ENCODE measurements at regions not wholly inside any gene's neighbourhood (a gene's known extent, or its start where the extent isn't known, plus 50 kb on each side); places are given as distances from the start of the nearest gene placed in this dataset.

DNA sequence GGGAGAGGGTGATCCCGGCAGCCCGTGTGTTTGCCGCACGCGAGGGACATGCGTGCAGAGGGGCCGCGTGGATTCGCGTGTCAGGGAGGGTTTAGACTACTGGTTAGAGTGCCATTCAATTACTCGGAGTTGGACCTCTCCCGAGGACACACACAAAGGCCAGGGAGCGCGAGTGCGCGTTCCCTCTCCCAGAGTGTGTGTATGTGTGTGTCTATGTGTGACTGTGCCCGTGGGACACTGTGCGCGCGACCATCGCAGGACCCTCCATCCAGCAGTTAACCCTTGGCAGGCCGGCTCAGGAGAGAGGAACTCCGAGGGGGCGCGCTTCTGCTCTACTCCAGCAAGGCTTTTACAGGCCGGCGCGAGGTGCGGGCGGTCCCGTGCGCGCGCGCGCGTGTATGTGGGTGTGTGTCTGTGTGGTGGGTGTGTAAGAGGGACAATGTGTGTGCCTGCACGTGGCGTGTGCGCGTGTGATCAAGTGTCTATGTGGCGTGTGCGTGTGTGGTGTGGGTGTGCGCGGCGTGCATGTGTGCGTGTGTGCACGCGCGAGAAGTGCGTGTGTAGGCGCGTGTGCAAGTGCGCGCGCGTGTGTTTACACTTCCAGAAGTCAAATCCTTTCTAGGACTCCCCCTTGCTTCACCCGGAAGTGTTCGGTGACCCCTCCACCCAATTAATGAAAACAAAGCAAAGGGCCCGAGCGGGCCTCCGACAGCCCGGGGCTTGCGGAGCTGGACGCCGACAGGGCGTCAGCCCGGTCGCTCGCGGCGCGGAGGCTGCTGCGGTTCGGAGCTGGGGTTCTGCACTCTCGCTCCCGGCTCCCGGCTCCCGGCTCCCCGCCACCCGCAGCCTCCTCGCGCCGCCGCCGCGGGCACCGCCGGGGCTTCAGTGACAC, 75.3 kb upstream of the TBCA start:
- Mint-ChIP-seq H3K36me3 (no peaks in the 10 kb centered on the region), H3K4me3 (peak overlapping the region; percentile 70 to 91 (median 81)), H3K27ac (peak overlapping the region in 1 of 8 donors; percentile 19), H3K9me3 (peaks cover 0 to 2% (median 0%) of the 10 kb centered on the region in 5 donors), H3K4me1 (peaks cover 17 to 21% (median 21%) of the 10 kb centered on the region in 3 donors), H3K27me3 (peaks cover 5 to 36% of the 10 kb centered on the region in 2 donors)
- H3K9me3 ChIP-seq (ENCODE audit: low read length), result no peaks in the 10 kb centered on the region
- ChIA-PET CTCF (no interaction called here), POLR2A (no interaction called here)
- H3K27ac ChIP-seq (ENCODE audit: low read depth, low read length), result no peak overlapping the region
- H3K36me3 ChIP-seq (ENCODE audit: insufficient read depth, low read length), result no peaks in the 10 kb centered on the region
- DNase-seq, result peak in 1 of 5 donors; percentile 15
- no peaks in the 10 kb centered on the region for H3K27me3 ChIP-seq (ENCODE audit: insufficient read depth, low read length, poor library complexity, severe bottlenecking)
- H3K4me3 ChIP-seq (ENCODE audit: low read length), result peak overlapping the region; percentile 63
- peaks cover 5% of the 10 kb centered on the region for H3K4me1 ChIP-seq (ENCODE audit: insufficient read depth, low read length)

DNA sequence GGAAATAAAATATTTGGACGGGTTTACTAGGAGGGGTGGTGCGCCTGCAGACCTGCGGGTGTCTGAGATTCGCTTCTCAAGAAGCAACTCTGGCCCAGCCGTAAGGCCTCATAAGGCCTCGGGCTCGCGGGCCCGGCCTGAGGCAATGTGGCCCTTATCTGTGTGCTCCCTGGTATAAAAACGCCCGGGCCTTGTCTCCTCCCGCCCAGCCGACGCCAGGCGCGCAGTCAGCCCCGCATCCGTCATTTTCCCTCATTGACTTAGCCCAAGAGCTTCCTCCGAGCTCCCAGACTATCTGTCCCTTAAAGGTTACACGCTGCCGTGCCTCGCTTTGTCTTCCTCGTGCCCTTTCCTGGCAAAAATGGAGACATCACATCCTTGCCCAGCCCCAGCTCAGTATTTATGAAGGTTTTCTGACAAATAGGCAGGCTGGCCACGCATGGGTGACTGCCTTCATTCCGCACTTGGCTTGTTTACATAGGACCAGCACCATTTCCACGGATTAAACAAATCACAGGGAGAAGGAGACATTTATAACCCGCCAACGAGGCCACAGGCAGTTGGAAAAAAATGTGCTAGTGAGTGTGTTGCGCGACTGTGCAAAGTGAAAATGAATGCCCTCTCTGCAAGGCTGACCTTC, 74.5 kb upstream of the TBCA start:
- no peak for DNase-seq
- no peak overlapping the region for H3K27ac ChIP-seq (ENCODE audit: low read depth, low read length)
- H3K27ac Mint-ChIP-seq, result no peak overlapping the region
- ChIA-PET POLR2A (no interaction called here), CTCF (no interaction called here)
- H3K9me3 Mint-ChIP-seq, result peaks cover 0 to 2% (median 0%) of the 10 kb centered on the region in 5 donors
- H3K4me3 Mint-ChIP-seq, result peak overlapping the region; percentile 55 to 91 (median 72)
- no peaks in the 10 kb centered on the region for H3K27me3 ChIP-seq (ENCODE audit: insufficient read depth, low read length, poor library complexity, severe bottlenecking)
- no peak overlapping the region for H3K4me3 ChIP-seq (ENCODE audit: low read length)
- H3K4me1 ChIP-seq (ENCODE audit: insufficient read depth, low read length), result peaks cover 5% of the 10 kb centered on the region
- H3K36me3 ChIP-seq (ENCODE audit: insufficient read depth, low read length), result no peaks in the 10 kb centered on the region
- no peaks in the 10 kb centered on the region for H3K36me3 Mint-ChIP-seq
- H3K4me1 Mint-ChIP-seq, result peaks cover 17 to 21% (median 21%) of the 10 kb centered on the region in 3 donors
- H3K27me3 Mint-ChIP-seq, result peaks cover 5 to 33% of the 10 kb centered on the region in 2 donors
- H3K9me3 ChIP-seq (ENCODE audit: low read length), result no peaks in the 10 kb centered on the region

DNA sequence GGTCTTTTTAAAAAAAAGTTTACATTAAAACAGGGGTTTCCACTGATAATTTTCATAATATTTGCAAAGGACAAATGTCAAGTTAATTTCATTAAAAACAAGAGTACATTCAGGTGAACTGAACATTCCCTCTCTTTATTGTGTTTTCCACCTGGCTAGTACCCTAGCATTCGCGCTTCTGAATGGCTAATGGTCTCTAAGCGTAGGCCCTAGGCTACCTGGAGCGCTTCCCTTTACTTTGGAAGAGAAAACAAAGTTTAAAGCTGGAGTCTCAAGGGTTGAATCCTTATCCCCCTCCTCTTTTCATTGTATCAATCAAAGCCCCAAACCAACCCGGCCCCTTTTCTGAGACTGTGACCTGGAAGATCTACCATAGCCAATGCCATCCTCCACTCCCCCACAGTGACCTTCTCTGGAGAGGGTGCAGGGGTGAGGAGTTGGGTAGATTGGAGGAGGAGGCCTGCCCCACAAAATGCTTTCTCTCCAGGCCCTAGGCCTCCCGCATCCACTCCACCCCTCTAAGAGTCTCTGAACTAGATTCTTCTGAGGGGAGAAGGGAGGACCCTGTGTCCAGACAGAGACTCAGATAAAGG, 73.3 kb upstream of the TBCA start:
- H3K4me3 ChIP-seq (ENCODE audit: low read length), result no peak overlapping the region

DNA sequence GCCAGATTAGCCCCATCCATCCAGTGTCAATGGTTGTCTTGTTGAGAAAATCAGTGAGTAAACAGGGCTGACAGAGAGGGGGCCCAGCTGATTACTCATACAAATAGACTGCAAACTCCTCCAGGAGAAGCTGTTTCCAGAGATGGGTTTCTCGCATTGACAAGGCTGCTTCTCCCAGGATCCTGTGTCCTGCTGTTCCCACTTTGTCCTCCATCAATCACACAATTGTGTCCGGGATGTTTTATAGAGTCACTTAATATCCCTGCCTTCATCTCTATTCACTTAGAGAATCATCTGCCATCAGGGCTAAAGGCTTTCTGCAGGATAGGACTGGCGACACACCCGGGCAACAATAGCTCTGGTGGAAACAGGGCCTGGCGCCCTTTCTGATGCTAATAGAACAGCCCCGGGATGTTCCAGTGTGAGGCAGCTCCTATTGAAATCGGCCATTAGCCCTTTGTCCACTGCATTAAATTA, 71.7 kb upstream of the TBCA start:
- DNase-seq, result no peak
- Histone ChIP-seq H3K4me1 (ENCODE audit: insufficient read depth, low read length) (no peaks in the 10 kb centered on the region), H3K27me3 (ENCODE audit: insufficient read depth, low read length, poor library complexity, severe bottlenecking) (peaks cover 11% of the 10 kb centered on the region), H3K4me3 (ENCODE audit: low read length) (no peak overlapping the region), H3K36me3 (ENCODE audit: insufficient read depth, low read length) (no peaks in the 10 kb centered on the region), H3K27ac (ENCODE audit: low read depth, low read length) (no peak overlapping the region), H3K9me3 (ENCODE audit: low read length) (no peaks in the 10 kb centered on the region)
- Mint-ChIP-seq H3K4me3 (no peak overlapping the region), H3K27ac (no peak overlapping the region), H3K27me3 (peaks cover 12 to 38% of the 10 kb centered on the region in 2 donors), H3K9me3 (peaks cover 0 to 2% (median 0%) of the 10 kb centered on the region in 5 donors), H3K4me1 (peaks cover 11 to 25% (median 24%) of the 10 kb centered on the region in 3 donors), H3K36me3 (no peaks in the 10 kb centered on the region)
- ChIA-PET POLR2A (no interaction called here), CTCF (no interaction called here)

More for the DNA sequence above, 73.3 kb upstream of the TBCA start:
- H3K27me3 ChIP-seq (ENCODE audit: insufficient read depth, low read length, poor library complexity, severe bottlenecking), result peaks cover 9% of the 10 kb centered on the region
- ChIA-PET CTCF (interaction anchor here (0.6 kb wide), 1 partner anchor 16 kb away, joined by 3 read pairs; no protein-coding TSS in a partner anchor), POLR2A (no interaction called here)
- peaks cover 5% of the 10 kb centered on the region for H3K4me1 ChIP-seq (ENCODE audit: insufficient read depth, low read length)
- Mint-ChIP-seq H3K9me3 (peaks cover 0 to 2% (median 0%) of the 10 kb centered on the region in 5 donors), H3K4me3 (peak overlapping the region in 3 of 7 donors; percentile 26 to 69 (median 57)), H3K27ac (no peak overlapping the region), H3K27me3 (peaks cover 8 to 37% of the 10 kb centered on the region in 2 donors), H3K4me1 (peaks cover 18 to 29% (median 28%) of the 10 kb centered on the region in 3 donors), H3K36me3 (no peaks in the 10 kb centered on the region)
- no peak overlapping the region for H3K27ac ChIP-seq (ENCODE audit: low read depth, low read length)
- no peaks in the 10 kb centered on the region for H3K9me3 ChIP-seq (ENCODE audit: low read length)
- H3K36me3 ChIP-seq (ENCODE audit: insufficient read depth, low read length), result no peaks in the 10 kb centered on the region
- no peak for DNase-seq

DNA sequence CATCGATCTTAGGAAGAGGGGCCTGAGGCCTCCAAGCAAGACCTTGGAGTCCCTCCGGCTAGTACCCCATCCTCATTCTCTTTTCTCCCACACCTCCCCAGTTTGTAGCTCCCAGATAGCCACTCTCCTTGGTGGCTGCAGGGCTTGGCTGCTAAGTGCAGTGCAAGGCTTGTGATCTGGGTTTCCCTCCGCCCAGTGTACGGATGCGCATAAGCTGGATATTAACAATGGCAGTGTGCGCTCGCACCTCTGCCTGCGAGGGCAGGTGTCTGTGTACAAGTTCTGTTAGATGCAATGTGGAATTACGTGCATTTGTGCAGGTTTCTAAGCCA, 71.0 kb upstream of the TBCA start:
- Mint-ChIP-seq H3K36me3 (no peaks in the 10 kb centered on the region), H3K4me3 (peak overlapping the region in 1 of 7 donors; percentile 9), H3K27me3 (peaks cover 12 to 41% of the 10 kb centered on the region in 2 donors), H3K9me3 (peaks cover 0 to 2% (median 0%) of the 10 kb centered on the region in 5 donors), H3K27ac (no peak overlapping the region), H3K4me1 (peaks cover 6 to 18% (median 16%) of the 10 kb centered on the region in 3 donors)
- Histone ChIP-seq H3K9me3 (ENCODE audit: low read length) (no peaks in the 10 kb centered on the region), H3K36me3 (ENCODE audit: insufficient read depth, low read length) (no peaks in the 10 kb centered on the region), H3K4me1 (ENCODE audit: insufficient read depth, low read length) (no peaks in the 10 kb centered on the region), H3K4me3 (ENCODE audit: low read length) (no peak overlapping the region), H3K27ac (ENCODE audit: low read depth, low read length) (no peak overlapping the region), H3K27me3 (ENCODE audit: insufficient read depth, low read length, poor library complexity, severe bottlenecking) (peaks cover 11% of the 10 kb centered on the region)
- CTCF ChIA-PET, result no interaction called here
- POLR2A ChIA-PET, result no interaction called here
- DNase-seq, result no peak

DNA sequence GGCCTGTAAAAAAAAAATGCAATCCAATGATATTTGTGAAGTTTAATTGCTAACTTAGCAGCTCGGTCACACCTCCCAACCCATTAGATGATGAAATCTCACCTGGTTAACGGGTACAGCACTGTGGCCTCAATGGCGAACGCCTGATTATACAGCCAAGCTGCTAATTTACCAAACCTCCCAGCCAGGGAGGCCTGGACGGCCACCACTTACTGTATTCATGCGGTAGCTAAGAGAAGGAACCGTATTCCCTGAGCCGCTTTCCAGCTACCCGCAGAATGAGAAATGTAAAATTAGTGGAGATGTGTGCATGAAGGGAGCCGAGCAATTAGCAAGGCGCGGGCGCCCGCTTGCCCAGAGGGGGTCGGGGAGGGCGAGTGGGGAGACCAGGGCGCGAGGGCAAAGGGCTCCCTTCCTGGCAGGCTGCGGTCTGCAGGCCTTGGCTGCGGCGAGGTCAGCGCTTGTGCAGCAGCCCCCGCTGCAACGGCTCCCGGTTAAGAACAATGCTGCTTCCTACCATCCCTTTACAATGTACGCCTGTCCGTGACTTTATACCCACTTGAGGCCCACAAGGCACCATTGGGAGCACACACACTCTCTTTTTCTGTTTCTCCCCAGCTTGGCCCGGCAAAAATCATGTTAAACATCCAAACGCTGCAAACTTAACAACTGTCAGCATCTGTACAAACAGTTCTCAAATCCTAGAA, 70.4 kb upstream of the TBCA start:
- Mint-ChIP-seq H3K27ac (no peak overlapping the region), H3K4me1 (peaks cover 3 to 15% (median 13%) of the 10 kb centered on the region in 3 donors), H3K9me3 (peaks cover 0 to 2% (median 0%) of the 10 kb centered on the region in 5 donors), H3K27me3 (peaks cover 15 to 46% of the 10 kb centered on the region in 2 donors), H3K4me3 (peak overlapping the region in 1 of 7 donors; percentile 9), H3K36me3 (no peaks in the 10 kb centered on the region)
- Histone ChIP-seq H3K27me3 (ENCODE audit: insufficient read depth, low read length, poor library complexity, severe bottlenecking) (peaks cover 11% of the 10 kb centered on the region), H3K4me1 (ENCODE audit: insufficient read depth, low read length) (no peaks in the 10 kb centered on the region), H3K9me3 (ENCODE audit: low read length) (no peaks in the 10 kb centered on the region), H3K4me3 (ENCODE audit: low read length) (no peak overlapping the region), H3K27ac (ENCODE audit: low read depth, low read length) (no peak overlapping the region), H3K36me3 (ENCODE audit: insufficient read depth, low read length) (no peaks in the 10 kb centered on the region)
- CTCF ChIA-PET, result no interaction called here
- DNase-seq, result no peak
- POLR2A ChIA-PET, result no interaction called here

DNA sequence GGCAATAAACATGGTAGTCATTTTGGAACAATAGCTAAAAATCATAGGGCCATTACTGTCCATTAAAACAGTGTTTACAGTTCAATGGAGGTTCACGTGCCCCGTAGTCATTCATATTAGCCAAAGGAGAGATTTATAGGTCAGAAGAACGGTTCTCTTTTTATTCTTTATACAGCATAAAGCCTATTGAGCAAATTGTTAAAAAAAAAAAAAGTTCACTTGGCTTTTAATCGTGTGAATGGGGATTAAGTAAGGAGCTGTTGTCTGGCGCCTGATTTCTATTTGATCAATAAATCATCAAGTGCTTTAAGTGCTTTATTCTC, 69.1 kb upstream of the TBCA start:
- H3K27me3 ChIP-seq (ENCODE audit: insufficient read depth, low read length, poor library complexity, severe bottlenecking), result peaks cover 11% of the 10 kb centered on the region
- peaks cover 2 to 10% (median 10%) of the 10 kb centered on the region in 3 donors for H3K4me1 Mint-ChIP-seq
- no peak overlapping the region for H3K4me3 ChIP-seq (ENCODE audit: low read length)
- peaks cover 14 to 50% of the 10 kb centered on the region in 2 donors for H3K27me3 Mint-ChIP-seq
- no peaks in the 10 kb centered on the region for H3K36me3 Mint-ChIP-seq
- ChIA-PET CTCF (no interaction called here), POLR2A (no interaction called here)
- H3K27ac Mint-ChIP-seq, result no peak overlapping the region
- peak overlapping the region in 4 of 7 donors; percentile 51 to 73 (median 68) for H3K4me3 Mint-ChIP-seq
- no peak overlapping the region for H3K27ac ChIP-seq (ENCODE audit: low read depth, low read length)
- no peak for DNase-seq
- H3K9me3 Mint-ChIP-seq, result no peaks in the 10 kb centered on the region
- H3K9me3 ChIP-seq (ENCODE audit: low read length), result no peaks in the 10 kb centered on the region
- no peaks in the 10 kb centered on the region for H3K4me1 ChIP-seq (ENCODE audit: insufficient read depth, low read length)
- H3K36me3 ChIP-seq (ENCODE audit: insufficient read depth, low read length), result no peaks in the 10 kb centered on the region
